ENCODE measurements at regions not wholly inside any gene's neighbourhood (a gene's known extent, or its start where the extent isn't known, plus 50 kb on each side); places are given as distances from the start of the nearest gene placed in this dataset.

DNA sequence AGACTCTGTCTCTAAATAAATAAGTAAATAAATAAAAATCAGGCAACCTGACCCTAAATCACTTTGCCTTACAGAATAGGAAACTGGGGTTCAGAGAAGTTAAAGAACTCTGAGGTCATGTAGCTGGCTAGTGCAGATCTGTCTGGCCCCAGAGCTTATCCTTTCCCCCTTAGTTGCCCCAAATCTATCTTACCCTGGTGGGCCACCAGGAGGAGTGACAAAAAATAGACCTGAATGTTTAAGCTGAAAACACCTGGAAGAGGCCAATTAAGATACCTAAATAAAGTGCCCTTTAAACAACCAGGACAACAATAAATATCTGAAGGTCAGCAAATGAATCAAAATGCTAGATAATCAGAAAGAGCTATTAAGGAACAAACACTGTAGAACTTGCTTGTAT is 59.7 kb downstream of the TEX35 start:
- TF ChIP-seq, protein P1, sequence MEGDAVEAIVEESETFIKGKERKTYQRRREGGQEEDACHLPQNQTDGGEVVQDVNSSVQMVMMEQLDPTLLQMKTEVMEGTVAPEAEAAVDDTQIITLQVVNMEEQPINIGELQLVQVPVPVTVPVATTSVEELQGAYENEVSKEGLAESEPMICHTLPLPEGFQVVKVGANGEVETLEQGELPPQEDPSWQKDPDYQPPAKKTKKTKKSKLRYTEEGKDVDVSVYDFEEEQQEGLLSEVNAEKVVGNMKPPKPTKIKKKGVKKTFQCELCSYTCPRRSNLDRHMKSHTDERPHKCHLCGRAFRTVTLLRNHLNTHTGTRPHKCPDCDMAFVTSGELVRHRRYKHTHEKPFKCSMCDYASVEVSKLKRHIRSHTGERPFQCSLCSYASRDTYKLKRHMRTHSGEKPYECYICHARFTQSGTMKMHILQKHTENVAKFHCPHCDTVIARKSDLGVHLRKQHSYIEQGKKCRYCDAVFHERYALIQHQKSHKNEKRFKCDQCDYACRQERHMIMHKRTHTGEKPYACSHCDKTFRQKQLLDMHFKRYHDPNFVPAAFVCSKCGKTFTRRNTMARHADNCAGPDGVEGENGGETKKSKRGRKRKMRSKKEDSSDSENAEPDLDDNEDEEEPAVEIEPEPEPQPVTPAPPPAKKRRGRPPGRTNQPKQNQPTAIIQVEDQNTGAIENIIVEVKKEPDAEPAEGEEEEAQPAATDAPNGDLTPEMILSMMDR (IDR thresholded peaks at IDR 0.05; ENCODE audit: low read depth, low read length): no peak
- H3K4me3 ChIP-seq (ENCODE audit: low read depth, low read length): no peak overlapping the region

DNA sequence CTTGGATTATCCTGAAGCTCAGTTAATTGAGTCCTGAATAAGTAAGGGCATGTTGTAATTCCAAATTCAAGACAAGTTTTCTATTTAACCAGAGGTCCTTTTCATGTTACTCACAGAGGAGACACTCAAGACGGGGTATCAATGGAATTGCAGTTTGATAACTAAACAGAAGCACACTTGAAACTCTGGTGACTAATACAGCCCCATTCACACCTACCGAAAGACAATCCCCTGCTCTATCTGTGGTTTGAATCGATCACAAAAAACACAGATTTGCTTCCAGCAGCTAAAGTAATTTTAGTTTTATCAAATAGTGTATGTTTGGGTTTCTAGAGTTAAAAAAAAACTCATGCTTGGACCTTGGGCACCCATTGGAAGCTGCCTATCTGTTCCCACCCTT is 60.4 kb downstream of the TEX35 start:
- no peak overlapping the region for H3K4me3 ChIP-seq (ENCODE audit: low read depth, low read length)

GRCh38 chr1:178574345-178574744 is 61.4 kb downstream of the TEX35 start:
- no peak overlapping the region for H3K4me3 ChIP-seq (ENCODE audit: low read depth, low read length)

More for the DNA sequence above, 60.4 kb downstream of the TEX35 start:
- TF ChIP-seq, protein P1 (IDR thresholded peaks at IDR 0.05; ENCODE audit: low read depth, low read length): no peak

DNA sequence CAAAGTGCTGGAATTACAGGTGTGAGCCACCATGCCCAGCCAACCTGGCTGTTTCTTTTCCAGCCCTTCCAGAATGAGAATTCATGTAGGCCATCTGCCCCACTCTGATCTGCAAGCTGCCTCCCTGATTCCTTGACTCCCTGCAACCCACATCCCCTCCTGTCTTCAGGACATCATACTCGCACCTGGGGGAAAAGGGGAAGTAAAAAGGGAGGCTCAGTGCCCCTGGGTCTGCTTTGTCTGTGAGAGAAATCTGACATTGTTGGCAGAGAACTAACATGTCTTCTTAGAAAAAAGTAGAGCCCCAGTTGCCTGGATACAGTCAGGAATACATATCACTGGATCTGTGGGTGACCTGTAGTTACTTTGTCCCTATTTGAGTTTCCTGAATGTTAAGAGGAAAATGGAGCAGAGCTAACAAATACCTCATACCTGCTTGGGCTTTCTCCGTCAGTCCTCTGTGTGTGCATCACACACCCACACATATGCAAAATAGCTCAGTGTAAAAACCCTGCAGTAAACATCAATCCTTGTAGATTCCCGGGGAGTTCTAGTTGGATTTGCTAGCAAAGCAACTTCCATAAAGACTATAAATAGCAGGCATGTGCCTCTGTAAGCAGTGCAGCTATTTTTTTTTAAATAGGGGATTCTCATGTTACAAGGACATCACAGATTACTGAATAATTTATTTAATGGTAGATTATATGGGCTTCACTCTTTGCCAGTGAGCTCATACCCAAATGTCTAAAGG is 62.9 kb downstream of the TEX35 start:
- no peak overlapping the region for H3K4me3 ChIP-seq (ENCODE audit: low read depth, low read length)

More at GRCh38 chr1:178574345-178574744, 61.4 kb downstream of the TEX35 start:
- TF ChIP-seq, protein P1 (IDR thresholded peaks at IDR 0.05; ENCODE audit: low read depth, low read length): no peak

DNA sequence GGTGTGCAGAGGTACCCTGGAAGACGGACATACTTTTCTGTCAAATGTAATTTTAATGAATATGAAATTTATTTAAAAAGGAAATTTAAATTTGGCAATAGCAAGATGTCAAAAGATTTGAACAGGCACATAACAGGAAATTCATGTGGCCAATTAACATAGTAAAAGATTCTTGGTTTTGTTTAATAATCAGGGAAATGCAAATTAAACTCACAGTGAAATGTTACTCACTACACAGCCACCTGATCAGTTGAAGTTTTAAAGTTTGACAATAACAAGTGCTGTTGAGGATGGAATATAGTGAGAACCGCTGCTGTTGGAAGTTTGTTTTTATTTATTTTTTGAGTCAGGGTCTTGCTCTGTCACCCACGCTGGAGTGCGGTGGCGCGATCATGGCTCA is 63.9 kb downstream of the TEX35 start:
- TF ChIP-seq, protein P1 (IDR thresholded peaks at IDR 0.05; ENCODE audit: low read depth, low read length): no peak
- H3K4me3 ChIP-seq (ENCODE audit: low read depth, low read length): no peak overlapping the region

More for the DNA sequence above, 62.9 kb downstream of the TEX35 start:
- TF ChIP-seq, protein P1 (IDR thresholded peaks at IDR 0.05; ENCODE audit: low read depth, low read length): no peak

DNA sequence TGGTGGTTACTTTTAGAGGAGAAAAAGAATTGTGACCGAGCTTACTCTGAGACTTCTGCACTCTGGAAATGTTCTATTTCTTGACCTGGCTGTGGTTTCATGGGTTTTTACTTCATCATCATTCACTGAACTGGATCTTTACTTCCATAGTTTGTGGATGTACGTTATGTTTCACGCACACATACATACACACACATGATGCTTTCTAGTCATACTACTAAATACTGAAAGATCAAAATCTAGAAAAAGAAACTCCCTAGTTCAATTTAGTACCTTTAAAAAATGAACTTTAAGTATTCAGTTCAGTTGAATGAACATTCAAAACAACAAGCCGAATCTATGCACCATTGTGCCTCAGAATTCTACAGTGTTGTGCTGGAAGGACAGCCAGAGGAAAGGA is 65.0 kb downstream of the TEX35 start:
- no peak overlapping the region for H3K4me3 ChIP-seq (ENCODE audit: low read depth, low read length)
- TF ChIP-seq, protein P1 (IDR thresholded peaks at IDR 0.05; ENCODE audit: low read depth, low read length): no peak

- TF ChIP-seq, protein P1 (IDR thresholded peaks at IDR 0.05; ENCODE audit: low read depth, low read length): no peak
Observed at GRCh38 chr1:178578541-178578940, 65.6 kb downstream of the TEX35 start.

More at GRCh38 chr1:178578541-178578940, 65.6 kb downstream of the TEX35 start:
- H3K4me3 ChIP-seq (ENCODE audit: low read depth, low read length): no peak overlapping the region

All from WI38 (cell line).